IMR-90 (cell line): ENCODE measurements at regions not wholly inside any gene's neighbourhood (a gene's known extent, or its start where the extent isn't known, plus 50 kb on each side); places are given as distances from the start of the nearest gene placed in this dataset.

Experiments used
- ATAC-seq: fragments of 200-7000 bp; cut with Tn5 transposase; 2 replicates; pipeline ENCODE4 v1.9.1; 2020; ENCODE audit warnings: low read depth, mild to moderate bottlenecking, moderate library complexity
- BruUV-seq: library from RNA; stranded (reverse); fragments of 400-500 nt; replicated peaks from 2 replicates; lab custom pipeline; 2021; lab: Mats Ljungman, UMichigan
- CTCF ChIA-PET: fragments of 300-600 bp; formaldehyde crosslinking; extraction: SDS; loops from one replicate; lab custom pipeline; 2021; ENCODE audit warnings: antibody characterized with exemption; lab: Yijun Ruan, JAX
- POLR2A ChIA-PET: fragments of 300-600 bp; sonication (Branson Sonifier 250); formaldehyde crosslinking; loops from one replicate; lab custom pipeline; 2022; ENCODE audit warnings: antibody characterized with exemption; ENCODE audit not compliant: unreplicated experiment; lab: Charles Lee
- DNase-seq: peaks from one replicate; pipeline ENCODE4 v3.0.0; 2013
- H2AFZ ChIP-seq: replicated peaks from 2 replicates; pipeline ENCODE3; 2013; ENCODE audit warnings: low read length, mild to moderate bottlenecking; ENCODE audit not compliant: poor library complexity
- H2AK5ac ChIP-seq: 2 replicates; pipeline ENCODE4 v1.6.1; 2013; ENCODE audit warnings: low read depth, low read length, inconsistent platforms
- H2AK9ac ChIP-seq: replicated peaks from 2 replicates; pipeline ENCODE3; 2013; ENCODE audit warnings: mild to moderate bottlenecking, low read depth, low read length, moderate library complexity; ENCODE audit not compliant: poor library complexity
- H2BK120ac ChIP-seq: 2 replicates; pipeline ENCODE4 v1.6.1; 2013; ENCODE audit warnings: low read depth, low read length, inconsistent platforms
- H2BK15ac ChIP-seq: 3 replicates; pipeline ENCODE4 v1.6.1; 2013; ENCODE audit warnings: low read depth, low read length, inconsistent platforms
- H2BK20ac ChIP-seq: 2 replicates; pipeline ENCODE4 v1.6.1; 2013; ENCODE audit warnings: low read depth, mild to moderate bottlenecking, inconsistent platforms, low read length, moderate library complexity
- H2BK5ac ChIP-seq: 2 replicates; pipeline ENCODE4 v1.6.1; 2013; ENCODE audit warnings: mild to moderate bottlenecking, low read depth, low read length, inconsistent platforms; ENCODE audit not compliant: poor library complexity, severe bottlenecking
- H3K14ac ChIP-seq: replicated peaks from 2 replicates; pipeline ENCODE4 v1.6.1; 2013; ENCODE audit warnings: low read depth, low read length, inconsistent platforms
- H3K18ac ChIP-seq: 2 replicates; pipeline ENCODE4 v1.6.1; 2013; ENCODE audit warnings: low read depth, low read length, control low read depth
- H3K23ac ChIP-seq: 2 replicates; pipeline ENCODE4 v1.6.1; 2013; ENCODE audit warnings: low read depth, low read length, inconsistent platforms
- H3K27ac ChIP-seq: 2 replicates; pipeline ENCODE4 v1.5.1; 2013; ENCODE audit warnings: mild to moderate bottlenecking, control low read depth, low read length; ENCODE audit not compliant: insufficient read depth
- H3K27me3 ChIP-seq: 2 replicates; pipeline ENCODE4 v1.6.1; 2013; ENCODE audit warnings: low read length; ENCODE audit not compliant: control insufficient read depth, insufficient read depth
- H3K36me3 ChIP-seq: 2 replicates; pipeline ENCODE4 v1.6.1; 2013; ENCODE audit warnings: low read length, mixed read lengths; ENCODE audit not compliant: control insufficient read depth, insufficient read depth
- H3K4ac ChIP-seq: 2 replicates; pipeline ENCODE4 v1.6.1; 2013; ENCODE audit warnings: low read depth, low read length, inconsistent platforms
- H3K4me1 ChIP-seq: 2 replicates; pipeline ENCODE4 v1.6.1; 2013; ENCODE audit warnings: low read length, mixed read lengths; ENCODE audit not compliant: control insufficient read depth, insufficient read depth
- H3K4me2 ChIP-seq: 2 replicates; pipeline ENCODE4 v1.6.1; 2013; ENCODE audit warnings: low read depth, mild to moderate bottlenecking, control low read depth, low read length, moderate library complexity
- H3K4me3 ChIP-seq: 2 replicates; pipeline ENCODE4 v1.5.1; 2013; ENCODE audit warnings: low read depth, mild to moderate bottlenecking, control low read depth, low read length, moderate library complexity; ENCODE audit not compliant: insufficient read depth
- H3K56ac ChIP-seq: 2 replicates; pipeline ENCODE4 v1.6.1; 2013; ENCODE audit warnings: low read length, inconsistent platforms; ENCODE audit not compliant: insufficient read depth; ENCODE audit errors: extremely low read depth
- H3K79me1 ChIP-seq, 2 experiments: 2 replicates each; pipeline ENCODE4 v1.6.1; 2013; ENCODE audit warnings: low read length in 2 of 2, inconsistent platforms in 1 of 2, low read depth in 1 of 2
- H3K9ac ChIP-seq: 2 replicates; pipeline ENCODE4 v1.6.1; 2013; ENCODE audit warnings: low read depth, low read length, control low read depth
- H3K9me1 ChIP-seq: 2 replicates; pipeline ENCODE4 v1.6.1; 2013; ENCODE audit warnings: low read length, inconsistent platforms; ENCODE audit not compliant: insufficient read depth
- H3K9me3 ChIP-seq: 2 replicates; pipeline ENCODE4 v1.6.1; 2013; ENCODE audit warnings: low read length; ENCODE audit not compliant: control insufficient read depth, insufficient read depth
- H4K20me1 ChIP-seq: 2 replicates; pipeline ENCODE4 v1.6.1; 2013; ENCODE audit warnings: low read length, inconsistent platforms; ENCODE audit not compliant: insufficient read depth
- H4K5ac ChIP-seq: 2 replicates; pipeline ENCODE4 v1.6.1; 2013; ENCODE audit warnings: mild to moderate bottlenecking, low read depth, low read length, control low read depth
- H4K8ac ChIP-seq, 2 experiments: 2 replicates each; pipeline ENCODE4 v1.6.1; 2013; ENCODE audit warnings: low read depth in 2 of 2, low read length in 2 of 2, control low read depth in 1 of 2, inconsistent platforms in 1 of 2
- H4K91ac ChIP-seq: 2 replicates; pipeline ENCODE4 v1.6.1; 2013; ENCODE audit warnings: low read depth, low read length, inconsistent platforms; ENCODE audit not compliant: insufficient read depth
- BHLHE40 ChIP-seq: fragments of 150-350 bp; IDR thresholded peaks from 2 replicates; pipeline ENCODE4 v1.6.1; 2016; ENCODE audit warnings: mild to moderate bottlenecking, low read depth, low read length
- CEBPB ChIP-seq: IDR thresholded peaks from 2 replicates; pipeline ENCODE4 v1.6.1; 2012; ENCODE audit warnings: low read depth, low read length, improper control_type of control experiment
- CTCF ChIP-seq: conservative IDR thresholded peaks from 2 replicates; pipeline ENCODE4 v1.5.1; 2012; ENCODE audit warnings: mild to moderate bottlenecking, low read depth, low read length, improper control_type of control experiment
- ELK1 ChIP-seq: fragments of 150-350 bp; IDR thresholded peaks from 2 replicates; pipeline ENCODE4 v1.6.1; 2016; ENCODE audit warnings: low read depth, mild to moderate bottlenecking, low read length, moderate library complexity, borderline replicate concordance
- MAFK ChIP-seq: IDR thresholded peaks from 2 replicates; pipeline ENCODE4 v1.6.1; 2012; ENCODE audit warnings: low read depth, low read length, improper control_type of control experiment
- MXI1 ChIP-seq: IDR thresholded peaks from 2 replicates; pipeline ENCODE4 v1.6.1; 2012; ENCODE audit warnings: low read depth, mild to moderate bottlenecking, low read length, moderate library complexity, borderline replicate concordance
- NFE2L2 ChIP-seq: fragments of 150-350 bp; IDR thresholded peaks from 2 replicates; pipeline ENCODE4 v1.6.1; 2016; ENCODE audit warnings: low read depth, mild to moderate bottlenecking, low read length
- POLR2A ChIP-seq: IDR thresholded peaks from 2 replicates; pipeline ENCODE4 v1.6.1; 2012; ENCODE audit warnings: mild to moderate bottlenecking, low read depth, low read length
- RAD21 ChIP-seq: IDR thresholded peaks from 2 replicates; pipeline ENCODE4 v1.6.1; 2012; ENCODE audit warnings: low read length, improper control_type of control experiment
- RCOR1 ChIP-seq: IDR thresholded peaks from 2 replicates; pipeline ENCODE4 v1.6.1; 2012; ENCODE audit warnings: mild to moderate bottlenecking, low read length, improper control_type of control experiment; ENCODE audit not compliant: insufficient replicate concordance
- RFX5 ChIP-seq: IDR thresholded peaks from 2 replicates; pipeline ENCODE4 v1.8.0; 2012; ENCODE audit warnings: low read depth, mild to moderate bottlenecking, low read length, moderate library complexity
- USF2 ChIP-seq: fragments of 150-350 bp; IDR thresholded peaks from 2 replicates; pipeline ENCODE4 v1.6.1; 2017; ENCODE audit warnings: mild to moderate bottlenecking, antibody characterized with exemption, low read length, low read depth
- WGBS, 2 experiments: methylation state at CpG; one replicate each; pipeline versions ENCODE4 v1.1.5 to v1.1.7; 2013; ENCODE audit warnings: missing lambda C conversion rate in 2 of 2; ENCODE audit not compliant: insufficient read length in 1 of 2; ENCODE audit errors: extremely low coverage in 2 of 2; 5-methylcytosine and 5-hydroxymethylcytosine counted together
- dilution Hi-C: fragments of 300-500 bp; cut with HindIII; formaldehyde crosslinking; loops from one replicate; pipeline ENCODE4 v1.14.3; 2018; ENCODE audit warnings: low sequenced_read_pairs; ENCODE audit not compliant: unreplicated experiment
- in situ Hi-C: fragments of 300-500 bp; cut with MboI; formaldehyde crosslinking; loops from 3 replicates; pipeline ENCODE4 v1.14.3; 2019; ENCODE audit warnings: low sequenced_read_pairs, inconsistent platforms, mixed read lengths
- intact Hi-C: fragments of 100-400 bp; cut with micrococcal nuclease; formaldehyde crosslinking; loops from 2 replicates; pipeline ENCODE4 v1.10.0; 2022

- H4K8ac ChIP-seq: no peak overlapping the region
- CTCF ChIA-PET: no interaction called here
- peaks cover 2% of the 10 kb centered on the region for H3K9me3 ChIP-seq
- peaks cover 6% of the 10 kb centered on the region for H3K4me1 ChIP-seq
- H3K4me2 ChIP-seq: no peak overlapping the region
- no peak overlapping the region for H2AK5ac ChIP-seq
- dilution Hi-C loops: no loop called here
- H3K27ac ChIP-seq: no peak overlapping the region
- no peaks in the 10 kb centered on the region for H3K9me1 ChIP-seq
- H2AFZ ChIP-seq: no peak overlapping the region
- in situ Hi-C loops: no loop called here
- intact Hi-C loops: loop anchor here (10.0 kb wide), 1 partner anchor 581 kb away; the partner anchor contains the start of gene TLE4
- no TSS peak for BruUV-seq
- no peak overlapping the region for H3K23ac ChIP-seq
- POLR2A ChIA-PET: no interaction called here
- no peak overlapping the region for H2AK9ac ChIP-seq
- no peak overlapping the region for H2BK5ac ChIP-seq
- no peak overlapping the region for H3K18ac ChIP-seq
- no peaks in the 10 kb centered on the region for H3K79me1 ChIP-seq
- H4K20me1 ChIP-seq: no peaks in the 10 kb centered on the region
- no peaks in the 10 kb centered on the region for H3K36me3 ChIP-seq
- no CpG with 5 or more reads among the region's 2 CpGs for WGBS, 2 experiments
- no peak overlapping the region for H4K91ac ChIP-seq
- H3K27me3 ChIP-seq: no peaks in the 10 kb centered on the region; the same call in 1 of the 2 replicates
- H3K56ac ChIP-seq: no peak overlapping the region
- H2BK120ac ChIP-seq: no peak overlapping the region
- H3K4me3 ChIP-seq: no peak overlapping the region
- no peak overlapping the region for H3K9ac ChIP-seq
- TF ChIP-seq POLR2A (no peak), USF2 (no peak), ELK1 (no peak), MAFK (no peak), RFX5 (no peak), BHLHE40 (no peak), RCOR1 (no peak), CEBPB (no peak), CTCF (no peak), NFE2L2 (no peak), MXI1 (no peak), RAD21 (no peak)
- no peak overlapping the region for H2BK20ac ChIP-seq
- no peak overlapping the region for H3K14ac ChIP-seq
- ATAC-seq (no peak), DNase-seq (no peak)
- no peak overlapping the region for H4K5ac ChIP-seq
- H2BK15ac ChIP-seq: no peak overlapping the region
- no peak overlapping the region for H3K4ac ChIP-seq
Observed at GRCh38 chr9:80156262-80156661, 584.5 kb downstream of the TLE4 start.
